Activated CD4-positive, alpha-beta T cell treated with anti-CD3 and anti-CD28 coated beads, Interleukin-2, Interleukin-4, amounts not matched to agents 100 ng/mL and 50 ng/mL, durations not matched to agents 16 hours and 8 hours (primary cell): ENCODE measurements at regions not wholly inside any gene's neighbourhood (a gene's known extent, or its start where the extent isn't known, plus 50 kb on each side); places are given as distances from the start of the nearest gene placed in this dataset.
"Not testable (repeated sequence)": the region's sequence is repeated elsewhere in the genome, so short reads cannot be mapped to it uniquely, and the experiment has no call there.

ENCODE experiments used
- DNase-seq: peaks from one replicate; pipeline ENCODE4 v3.0.0-alpha.2; 2020; ENCODE audit warnings: low spot score

- no peak for DNase-seq
Measured at GRCh38 chrX:41981481-41982013, 58.2 kb upstream of the CASK start.

- not testable (repeated sequence) for DNase-seq
Measured at GRCh38 chrX:41974677-41975076, 51.3 kb upstream of the CASK start.

GRCh38 chrX:41973208-41973607 is 49.9 kb upstream of the CASK start:
- no peak for DNase-seq
